ENCODE measurements at regions not wholly inside any gene's neighbourhood (a gene's known extent, or its start where the extent isn't known, plus 50 kb on each side); places are given as distances from the start of the nearest gene placed in this dataset.

- DNase-seq (ENCODE audit: low spot score) (no peak), ATAC-seq (no peak)
- Mint-ChIP-seq H3K9me3 (no peaks in the 10 kb centered on the region), H3K27me3 (ENCODE audit: insufficient read depth, low read depth, poor library complexity) (peaks cover 21% of the 10 kb centered on the region), H3K36me3 (ENCODE audit: low read depth) (no peaks in the 10 kb centered on the region), H3K4me1 (peaks cover 4% of the 10 kb centered on the region; the same call in 2 of the 3 replicates), H3K27ac (no peak overlapping the region), H3K4me3 (no peak overlapping the region)
- Histone ChIP-seq H3K27me3 (ENCODE audit: insufficient read depth) (peaks cover 31% of the 10 kb centered on the region), H3K36me3 (ENCODE audit: insufficient read depth) (no peaks in the 10 kb centered on the region), H3F3A (replicated peaks; ENCODE audit: low read depth) (no peaks in the 10 kb centered on the region), H2AFZ (no peak overlapping the region), H3K9me2 (ENCODE audit: insufficient read depth) (no peaks in the 10 kb centered on the region), H3K4me3 (no peak overlapping the region), H3K4me2 (no peak overlapping the region), H3K79me2 (replicated peaks; ENCODE audit: insufficient read depth) (peaks cover 3% of the 10 kb centered on the region; the same call in 1 of the 2 replicates), H4K20me1 (replicated peaks; ENCODE audit: insufficient read depth) (no peaks in the 10 kb centered on the region; the same call in 1 of the 2 replicates), H3K4me1 (ENCODE audit: insufficient read depth) (no peaks in the 10 kb centered on the region; the same call in 1 of the 2 replicates), H3K27ac (ENCODE audit: low read depth) (no peak overlapping the region)
- TF ChIP-seq REST (IDR thresholded peaks at IDR 0.05; ENCODE audit: unreplicated experiment) (no peak), EZH2 (IDR thresholded peaks at IDR 0.05; ENCODE audit: low read depth, unreplicated experiment) (no peak), ZNF462 (CRISPR knock-in tag; IDR thresholded peaks at IDR 0.05) (no peak), CREB1 (CRISPR knock-in tag; IDR thresholded peaks at IDR 0.05; ENCODE audit: low read depth) (no peak), JUNB (IDR thresholded peaks at IDR 0.05; ENCODE audit: unreplicated experiment) (no peak), CTCF (conservative IDR thresholded peaks at IDR 0.05; ENCODE audit: low read depth in 2 of 2) (no peak), ZNF114 (CRISPR knock-in tag; IDR thresholded peaks at IDR 0.05) (no peak), ZNF331 (CRISPR knock-in tag; IDR thresholded peaks at IDR 0.05; ENCODE audit: low read depth) (no peak), NANOG (IDR thresholded peaks at IDR 0.05; ENCODE audit: borderline replicate concordance) (no peak), STAT1 (IDR thresholded peaks at IDR 0.05; ENCODE audit: unreplicated experiment) (no peak), ETS1 (IDR thresholded peaks at IDR 0.05) (no peak), EZH2phosphoT487 (IDR thresholded peaks at IDR 0.05; ENCODE audit: unreplicated experiment) (no peak), POLR2AphosphoS5 (IDR thresholded peaks at IDR 0.05; ENCODE audit: low read depth) (no peak)
These were observed 182.2 kb upstream of the IL12A start for GRCh38 chr3:159806412-159806811.
